ENCODE measurements at regions not wholly inside any gene's neighbourhood (a gene's known extent, or its start where the extent isn't known, plus 50 kb on each side); places are given as distances from the start of the nearest gene placed in this dataset.
A peak's percentile ranks its signal among the peaks of the same experiment; 100 is the strongest.

DNA sequence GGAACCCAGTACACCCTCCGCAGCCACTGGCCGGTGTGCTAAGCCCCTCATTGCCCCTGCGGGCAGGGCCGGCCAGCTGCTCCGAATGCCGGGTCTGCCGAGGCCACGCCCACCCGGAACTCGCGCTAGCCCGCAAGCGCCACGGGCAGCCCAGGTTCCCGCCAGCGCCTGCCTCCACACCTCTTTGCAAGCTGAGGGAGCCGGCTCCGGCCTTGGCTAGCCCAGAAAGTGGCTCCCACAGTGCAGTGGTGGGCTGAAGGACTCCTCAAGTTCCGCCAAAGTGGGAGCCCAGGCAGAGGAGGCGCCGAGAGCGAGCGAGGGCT lies 81.4 kb upstream of the BCHE start (continued):
- TF ChIP-seq, protein P1, sequence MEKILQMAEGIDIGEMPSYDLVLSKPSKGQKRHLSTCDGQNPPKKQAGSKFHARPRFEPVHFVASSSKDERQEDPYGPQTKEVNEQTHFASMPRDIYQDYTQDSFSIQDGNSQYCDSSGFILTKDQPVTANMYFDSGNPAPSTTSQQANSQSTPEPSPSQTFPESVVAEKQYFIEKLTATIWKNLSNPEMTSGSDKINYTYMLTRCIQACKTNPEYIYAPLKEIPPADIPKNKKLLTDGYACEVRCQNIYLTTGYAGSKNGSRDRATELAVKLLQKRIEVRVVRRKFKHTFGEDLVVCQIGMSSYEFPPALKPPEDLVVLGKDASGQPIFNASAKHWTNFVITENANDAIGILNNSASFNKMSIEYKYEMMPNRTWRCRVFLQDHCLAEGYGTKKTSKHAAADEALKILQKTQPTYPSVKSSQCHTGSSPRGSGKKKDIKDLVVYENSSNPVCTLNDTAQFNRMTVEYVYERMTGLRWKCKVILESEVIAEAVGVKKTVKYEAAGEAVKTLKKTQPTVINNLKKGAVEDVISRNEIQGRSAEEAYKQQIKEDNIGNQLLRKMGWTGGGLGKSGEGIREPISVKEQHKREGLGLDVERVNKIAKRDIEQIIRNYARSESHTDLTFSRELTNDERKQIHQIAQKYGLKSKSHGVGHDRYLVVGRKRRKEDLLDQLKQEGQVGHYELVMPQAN (IDR thresholded peaks at IDR 0.05; ENCODE audit: borderline replicate concordance): peak; percentile 33; the same call in 1 of the 2 replicates
- no peak for TF ChIP-seq ZNF212 (CRISPR knock-in tag; IDR thresholded peaks at IDR 0.05)
- TF ChIP-seq, protein P2, sequence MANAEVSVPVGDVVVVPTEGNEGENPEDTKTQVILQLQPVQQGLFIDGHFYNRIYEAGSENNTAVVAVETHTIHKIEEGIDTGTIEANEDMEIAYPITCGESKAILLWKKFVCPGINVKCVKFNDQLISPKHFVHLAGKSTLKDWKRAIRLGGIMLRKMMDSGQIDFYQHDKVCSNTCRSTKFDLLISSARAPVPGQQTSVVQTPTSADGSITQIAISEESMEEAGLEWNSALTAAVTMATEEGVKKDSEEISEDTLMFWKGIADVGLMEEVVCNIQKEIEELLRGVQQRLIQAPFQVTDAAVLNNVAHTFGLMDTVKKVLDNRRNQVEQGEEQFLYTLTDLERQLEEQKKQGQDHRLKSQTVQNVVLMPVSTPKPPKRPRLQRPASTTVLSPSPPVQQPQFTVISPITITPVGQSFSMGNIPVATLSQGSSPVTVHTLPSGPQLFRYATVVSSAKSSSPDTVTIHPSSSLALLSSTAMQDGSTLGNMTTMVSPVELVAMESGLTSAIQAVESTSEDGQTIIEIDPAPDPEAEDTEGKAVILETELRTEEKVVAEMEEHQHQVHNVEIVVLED (CRISPR knock-in tag; IDR thresholded peaks at IDR 0.05): no peak
- TF ChIP-seq, protein P3, sequence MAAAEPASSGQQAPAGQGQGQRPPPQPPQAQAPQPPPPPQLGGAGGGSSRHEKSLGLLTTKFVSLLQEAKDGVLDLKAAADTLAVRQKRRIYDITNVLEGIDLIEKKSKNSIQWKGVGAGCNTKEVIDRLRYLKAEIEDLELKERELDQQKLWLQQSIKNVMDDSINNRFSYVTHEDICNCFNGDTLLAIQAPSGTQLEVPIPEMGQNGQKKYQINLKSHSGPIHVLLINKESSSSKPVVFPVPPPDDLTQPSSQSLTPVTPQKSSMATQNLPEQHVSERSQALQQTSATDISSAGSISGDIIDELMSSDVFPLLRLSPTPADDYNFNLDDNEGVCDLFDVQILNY (CRISPR knock-in tag; IDR thresholded peaks at IDR 0.05): 0 out of 2 replicates have a peak, but pooled peaks have one; percentile 15
- TF ChIP-seq, protein P4, sequence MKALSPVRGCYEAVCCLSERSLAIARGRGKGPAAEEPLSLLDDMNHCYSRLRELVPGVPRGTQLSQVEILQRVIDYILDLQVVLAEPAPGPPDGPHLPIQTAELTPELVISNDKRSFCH (CRISPR knock-in tag; IDR thresholded peaks at IDR 0.05): no peak
- TF ChIP-seq, protein P4 (tag; IDR thresholded peaks at IDR 0.05): no peak
- TF ChIP-seq ZNF79 (CRISPR knock-in tag; IDR thresholded peaks at IDR 0.05; ENCODE audit: low read depth): no peak
- TF ChIP-seq CBX1 (IDR thresholded peaks at IDR 0.05; ENCODE audit: low read depth): 0 out of 2 replicates have a peak, but pooled peaks have one; percentile 51
- TF ChIP-seq NFRKB (IDR thresholded peaks at IDR 0.05; ENCODE audit: low read depth): peak; percentile 32; the same call in 1 of the 2 replicates
- no peak for TF ChIP-seq POU5F1 (IDR thresholded peaks at IDR 0.05; ENCODE audit: borderline replicate concordance, low read depth, low read length, partially characterized antibody)
- peak; percentile 60 for TF ChIP-seq TAF1 (IDR thresholded peaks at IDR 0.05; ENCODE audit: control insufficient read depth, extremely low read depth, insufficient read depth, low read length, severe bottlenecking)
- TF ChIP-seq HMGN3 (IDR thresholded peaks at IDR 0.05; ENCODE audit: borderline replicate concordance, extremely low read depth, insufficient read length, low read depth, low read length): no peak
- TF ChIP-seq ZNF668 (CRISPR knock-in tag; IDR thresholded peaks at IDR 0.05): no peak
- TF ChIP-seq ELF1 (tag; IDR thresholded peaks at IDR 0.05): peak; percentile 49; the same call in 1 of the 2 replicates
- TF ChIP-seq ETV5 (CRISPR knock-in tag; IDR thresholded peaks at IDR 0.05; ENCODE audit: low read depth): peak; percentile 82
- TF ChIP-seq, protein P5, sequence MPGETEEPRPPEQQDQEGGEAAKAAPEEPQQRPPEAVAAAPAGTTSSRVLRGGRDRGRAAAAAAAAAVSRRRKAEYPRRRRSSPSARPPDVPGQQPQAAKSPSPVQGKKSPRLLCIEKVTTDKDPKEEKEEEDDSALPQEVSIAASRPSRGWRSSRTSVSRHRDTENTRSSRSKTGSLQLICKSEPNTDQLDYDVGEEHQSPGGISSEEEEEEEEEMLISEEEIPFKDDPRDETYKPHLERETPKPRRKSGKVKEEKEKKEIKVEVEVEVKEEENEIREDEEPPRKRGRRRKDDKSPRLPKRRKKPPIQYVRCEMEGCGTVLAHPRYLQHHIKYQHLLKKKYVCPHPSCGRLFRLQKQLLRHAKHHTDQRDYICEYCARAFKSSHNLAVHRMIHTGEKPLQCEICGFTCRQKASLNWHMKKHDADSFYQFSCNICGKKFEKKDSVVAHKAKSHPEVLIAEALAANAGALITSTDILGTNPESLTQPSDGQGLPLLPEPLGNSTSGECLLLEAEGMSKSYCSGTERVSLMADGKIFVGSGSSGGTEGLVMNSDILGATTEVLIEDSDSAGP (CRISPR knock-in tag; IDR thresholded peaks at IDR 0.05): no peak
- TF ChIP-seq EGR1 (conservative IDR thresholded peaks at IDR 0.05): peak; percentile 25; the same call in 1 of the 2 replicates
- TF ChIP-seq GATAD2A (IDR thresholded peaks at IDR 0.05): 0 out of 2 replicates have a peak, but pooled peaks have one; percentile 58

Data from K562 (cell line).